Skin epidermis (tissue), 12 donors: ENCODE measurements at regions not wholly inside any gene's neighbourhood (a gene's known extent, or its start where the extent isn't known, plus 50 kb on each side); places are given as distances from the start of the nearest gene placed in this dataset.

Experiments
- H3K27ac ChIP-seq, 21 experiments: fragments of 200-600 bp; sonication (generic) in 11 of 21; one replicate each; pipeline ENCODE4 v1.5.0; 2020; ENCODE audit warnings: mild to moderate bottlenecking in 3 of 21, inconsistent platforms in 2 of 21, moderate library complexity in 2 of 21
- H3K4me3 ChIP-seq, 7 experiments: fragments of 200-600 bp; sonication (generic) in 2 of 7; one replicate each; pipeline ENCODE4 v1.5.0; 2020; ENCODE audit warnings: inconsistent platforms in 2 of 7, mild to moderate bottlenecking in 2 of 7, moderate library complexity in 1 of 7

DNA sequence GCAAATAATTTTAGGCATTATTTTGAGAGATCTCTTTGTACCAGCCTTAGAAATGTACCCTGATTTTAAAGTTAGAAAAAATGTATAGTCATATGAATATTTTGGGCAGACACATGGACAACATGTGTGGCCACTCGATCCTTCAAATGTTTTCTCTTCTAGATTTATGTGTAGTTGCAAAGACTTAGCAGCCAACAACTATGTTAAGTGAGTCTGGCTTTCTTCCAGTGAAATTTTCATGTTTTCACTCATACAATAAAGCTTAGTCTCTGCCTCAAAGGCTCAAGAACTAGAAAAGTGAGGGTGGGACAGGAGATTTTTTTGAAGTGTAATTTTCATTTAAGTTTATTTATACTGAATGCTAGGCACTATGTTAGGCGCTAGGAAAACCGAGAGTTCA lies 207.7 kb upstream of the DACH1 start:
- no peak overlapping the region for H3K4me3 ChIP-seq
- no peak overlapping the region for H3K27ac ChIP-seq

DNA sequence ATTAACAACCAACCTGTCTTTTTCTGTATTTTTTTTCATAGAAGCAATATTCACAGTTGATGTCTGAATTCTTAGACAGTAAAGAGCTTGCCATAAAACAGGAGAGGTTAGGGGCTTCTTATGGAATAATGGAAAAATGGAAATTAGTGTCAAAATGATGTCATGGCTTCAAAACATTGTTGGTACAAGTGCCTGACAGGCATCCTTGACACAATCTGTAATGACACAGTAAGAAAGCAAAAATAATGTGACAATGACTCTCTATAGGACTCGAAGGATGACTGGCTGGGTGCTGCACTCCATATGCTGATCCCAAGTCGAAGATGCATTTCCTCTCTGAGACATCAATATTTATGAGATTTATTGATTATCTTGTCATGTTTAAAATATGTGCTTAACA lies 205.3 kb upstream of the DACH1 start:
- Histone ChIP-seq H3K27ac (no peak overlapping the region), H3K4me3 (no peak overlapping the region)

DNA sequence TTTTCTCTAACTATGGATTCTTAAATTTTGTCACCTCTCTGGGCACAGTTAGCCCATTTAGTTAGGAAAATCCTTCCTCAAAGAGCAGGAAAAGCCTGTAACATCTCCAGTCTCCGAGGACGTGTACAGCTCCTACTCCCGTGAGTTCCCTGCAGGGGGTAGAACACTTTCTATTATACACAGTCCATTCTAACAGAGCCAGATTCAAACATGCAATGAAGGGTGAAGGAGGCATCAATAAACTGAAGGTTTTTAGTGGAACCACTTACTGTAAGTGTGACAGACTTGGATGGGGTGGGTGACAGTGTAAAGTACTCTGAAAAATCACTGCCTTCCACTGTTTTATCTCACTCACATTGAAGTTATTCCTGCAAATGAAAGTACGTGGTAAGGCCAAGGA lies 204.7 kb upstream of the DACH1 start:
- Histone ChIP-seq H3K4me3 (no peak overlapping the region), H3K27ac (no peak overlapping the region)

GRCh38 chr13:72062566-72062965 lies 195.6 kb upstream of the DACH1 start:
- no peak overlapping the region for H3K27ac ChIP-seq
- no peak overlapping the region for H3K4me3 ChIP-seq

- H3K4me3 ChIP-seq, result no peak overlapping the region
- H3K27ac ChIP-seq, result no peak overlapping the region
Observed at GRCh38 chr13:72061613-72062012, 194.6 kb upstream of the DACH1 start.

DNA sequence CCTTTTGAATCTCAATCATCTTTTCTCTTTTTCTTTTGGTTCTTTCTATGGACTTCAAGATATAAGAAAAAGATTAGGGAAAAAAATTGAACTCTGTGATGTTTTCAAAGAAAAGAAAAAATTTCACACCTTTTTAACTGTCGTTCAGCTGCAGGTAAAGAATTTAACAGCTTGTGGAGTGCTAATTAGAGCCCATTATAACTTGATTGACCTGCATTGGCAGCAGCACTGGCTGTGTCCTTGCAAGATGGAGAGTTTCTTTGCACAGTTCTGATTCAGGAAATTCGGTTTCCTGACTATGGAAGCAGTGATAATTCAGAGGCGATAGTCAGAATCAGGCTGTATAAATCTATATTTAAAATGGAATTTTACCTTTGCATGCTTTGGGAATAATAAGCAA lies 183.2 kb upstream of the DACH1 start:
- no peak overlapping the region for H3K27ac ChIP-seq
- H3K4me3 ChIP-seq, result no peak overlapping the region

DNA sequence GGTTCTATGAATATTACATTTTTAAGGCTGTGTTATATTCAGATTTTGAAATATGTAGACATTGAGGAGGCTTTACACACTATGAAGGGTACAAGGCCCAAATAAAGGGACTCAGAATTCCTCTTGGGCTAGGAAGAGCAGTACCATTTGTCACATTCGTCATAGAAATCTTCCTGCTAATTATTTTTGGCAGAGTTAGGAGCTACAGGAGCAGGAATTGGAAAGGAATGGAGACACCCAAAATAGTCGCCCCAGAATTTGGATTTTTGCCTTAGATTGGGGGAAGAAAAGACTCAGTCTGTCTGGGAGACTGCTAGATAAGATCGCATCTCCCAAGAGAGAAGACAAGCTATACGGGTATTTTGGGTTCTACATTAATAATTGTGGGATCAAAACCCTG lies 176.4 kb upstream of the DACH1 start:
- H3K4me3 ChIP-seq, result no peak overlapping the region
- no peak overlapping the region for H3K27ac ChIP-seq

DNA sequence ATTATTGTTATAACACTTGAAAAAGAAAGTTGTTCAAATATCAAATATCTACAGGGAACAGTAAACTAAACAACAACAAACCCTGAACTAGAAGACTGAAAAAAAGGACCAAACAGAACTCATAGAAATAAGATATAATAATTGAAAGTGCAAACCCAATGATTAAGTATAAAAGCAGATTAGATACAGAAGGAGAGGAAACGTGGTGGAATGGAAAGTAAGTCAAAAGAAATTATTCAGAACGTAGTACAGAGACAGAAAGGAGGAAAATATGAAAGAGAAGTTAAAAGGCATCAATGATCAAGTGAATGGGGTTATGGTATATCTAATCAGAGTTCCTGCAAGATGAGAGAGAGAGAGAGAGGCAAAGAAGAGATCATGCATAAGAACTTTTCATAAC lies 174.2 kb upstream of the DACH1 start:
- H3K4me3 ChIP-seq, result no peak overlapping the region
- no peak overlapping the region for H3K27ac ChIP-seq

GRCh38 chr13:72039126-72039525 lies 172.1 kb upstream of the DACH1 start:
- no peak overlapping the region for H3K27ac ChIP-seq
- H3K4me3 ChIP-seq, result no peak overlapping the region

- no peak overlapping the region for H3K27ac ChIP-seq
- no peak overlapping the region for H3K4me3 ChIP-seq
Observed at GRCh38 chr13:72029981-72030380, 163.0 kb upstream of the DACH1 start.

- Histone ChIP-seq H3K27ac (no peak overlapping the region), H3K4me3 (no peak overlapping the region)
Observed at GRCh38 chr13:72025836-72026235, 158.8 kb upstream of the DACH1 start.

GRCh38 chr13:72023895-72024294 lies 156.9 kb upstream of the DACH1 start:
- no peak overlapping the region for H3K27ac ChIP-seq
- H3K4me3 ChIP-seq, result no peak overlapping the region

DNA sequence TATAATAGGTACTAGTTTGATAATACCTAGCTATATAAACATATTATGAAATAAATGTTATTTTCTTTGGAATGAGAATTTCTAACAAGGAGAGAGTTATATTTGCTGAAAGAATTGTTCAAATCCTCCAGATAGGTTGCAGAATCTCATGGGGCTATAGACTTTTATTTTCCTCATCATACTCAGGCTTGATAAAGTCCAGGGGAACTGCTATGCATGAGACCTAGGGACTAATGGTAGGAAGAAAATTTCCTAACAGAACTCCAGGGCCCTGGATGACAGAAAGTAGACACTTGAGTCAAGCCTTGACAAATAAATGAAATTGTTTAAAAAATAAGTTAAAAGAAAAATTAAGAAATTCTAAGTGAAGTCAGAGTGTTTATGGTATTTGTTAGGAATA lies 138.5 kb upstream of the DACH1 start:
- Histone ChIP-seq H3K4me3 (no peak overlapping the region), H3K27ac (no peak overlapping the region)

DNA sequence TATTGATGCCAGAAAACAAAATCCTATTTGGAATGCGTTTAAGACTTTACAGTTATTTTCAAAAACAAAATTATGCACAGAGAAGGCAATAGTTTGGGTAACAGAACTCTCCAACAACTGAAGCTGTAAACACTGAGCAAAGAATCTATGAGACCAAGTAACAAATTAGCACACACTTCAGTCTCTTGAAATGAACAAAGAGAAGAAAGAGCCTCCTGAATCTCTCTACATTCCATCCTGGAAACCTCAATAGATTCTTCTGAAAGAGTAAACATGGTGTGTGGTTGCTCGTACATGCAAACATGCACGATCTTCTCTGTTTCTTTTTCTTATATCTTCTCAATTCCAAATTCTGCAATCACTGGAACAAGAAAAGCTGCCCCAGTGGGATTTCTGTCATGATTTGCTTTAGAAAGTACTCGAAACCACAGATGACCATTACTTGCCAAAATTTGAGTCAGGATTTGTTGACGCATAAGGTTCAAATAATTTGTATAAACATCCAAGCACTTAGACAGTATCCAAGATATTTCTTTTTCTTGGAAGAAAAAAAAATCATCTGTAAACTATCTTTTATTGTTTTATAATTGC lies 137.9 kb upstream of the DACH1 start:
- no peak overlapping the region for H3K27ac ChIP-seq

DNA sequence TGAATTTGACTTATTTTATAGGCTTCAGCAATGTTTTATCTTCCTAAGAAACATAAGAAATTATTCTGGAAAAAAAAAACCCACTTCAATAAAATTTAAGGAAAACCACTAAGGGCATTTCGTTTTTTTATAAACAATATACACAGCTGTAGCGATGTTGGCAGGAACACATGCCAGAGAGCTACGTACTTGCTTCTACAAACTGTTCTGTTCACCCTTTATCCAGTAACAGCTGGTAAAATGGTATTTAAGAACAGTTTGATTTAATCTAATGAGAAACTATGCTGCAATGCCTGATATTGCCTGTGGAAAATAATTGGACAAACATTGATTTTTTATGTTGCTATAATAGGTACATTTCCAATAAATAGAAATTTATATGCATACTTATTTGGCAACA lies 137.2 kb upstream of the DACH1 start:
- Histone ChIP-seq H3K27ac (no peak overlapping the region), H3K4me3 (no peak overlapping the region)

More for the DNA sequence above, 137.9 kb upstream of the DACH1 start:
- H3K4me3 ChIP-seq, result no peak overlapping the region

GRCh38 chr13:71998223-71998622 lies 131.2 kb upstream of the DACH1 start:
- H3K27ac ChIP-seq, result no peak overlapping the region
- H3K4me3 ChIP-seq, result no peak overlapping the region

- no peak overlapping the region for H3K27ac ChIP-seq
- no peak overlapping the region for H3K4me3 ChIP-seq
Observed at GRCh38 chr13:71979616-71980015, 112.6 kb upstream of the DACH1 start.

- H3K4me3 ChIP-seq, result no peak overlapping the region
- H3K27ac ChIP-seq, result no peak overlapping the region
Observed at GRCh38 chr13:71977028-71977427, 110.0 kb upstream of the DACH1 start.

GRCh38 chr13:71967990-71968389 lies 101.0 kb upstream of the DACH1 start:
- no peak overlapping the region for H3K27ac ChIP-seq
- no peak overlapping the region for H3K4me3 ChIP-seq

- Histone ChIP-seq H3K4me3 (no peak overlapping the region), H3K27ac (no peak overlapping the region)
Observed at GRCh38 chr13:71964491-71965100, 97.6 kb upstream of the DACH1 start.

GRCh38 chr13:71962735-71963134 lies 95.7 kb upstream of the DACH1 start:
- no peak overlapping the region for H3K27ac ChIP-seq
- H3K4me3 ChIP-seq, result no peak overlapping the region

DNA sequence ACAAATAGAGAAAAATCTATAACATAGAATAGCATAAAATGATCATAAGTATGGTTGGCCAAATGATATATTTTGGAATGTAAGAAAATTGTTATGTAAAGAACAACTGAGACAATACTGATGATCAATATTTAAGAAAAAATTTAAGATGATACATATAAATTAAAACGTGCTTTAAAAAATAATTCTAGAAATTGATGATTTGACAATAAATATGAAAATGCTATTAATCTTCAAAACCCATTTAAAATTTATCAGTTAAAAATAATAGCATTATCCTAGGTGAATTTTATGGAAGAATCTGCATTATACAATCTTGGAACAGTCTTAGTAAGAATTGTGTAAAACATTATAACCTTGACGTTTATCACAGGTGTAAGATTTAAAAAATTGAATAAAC lies 95.1 kb upstream of the DACH1 start:
- no peak overlapping the region for H3K4me3 ChIP-seq
- H3K27ac ChIP-seq, result no peak overlapping the region
